B cell (primary cell): ENCODE measurements at regions not wholly inside any gene's neighbourhood (a gene's known extent, or its start where the extent isn't known, plus 50 kb on each side); places are given as distances from the start of the nearest gene placed in this dataset.

Source experiments
- ATAC-seq: fragments of 200-7000 bp; cut with Tn5 transposase; one replicate; pipeline ENCODE4 v1.10.0; 2021; ENCODE audit warnings: low read depth, mild to moderate bottlenecking, moderate number of reproducible peaks, moderate library complexity
- CTCF ChIA-PET: fragments of 350-600 bp; sonication (Branson Sonifier 250); formaldehyde crosslinking; loops from one replicate; lab custom pipeline; 2021; ENCODE audit warnings: antibody characterized with exemption, inconsistent platforms; lab: Charles Lee
- POLR2A ChIA-PET: fragments of 350-600 bp; sonication (Branson Sonifier 250); formaldehyde crosslinking; loops from one replicate; lab custom pipeline; 2021; ENCODE audit warnings: antibody characterized with exemption; lab: Charles Lee
- DNase-seq: peaks from one replicate; pipeline ENCODE4 v3.0.0; 2013
- H2AFZ ChIP-seq: 2 replicates; pipeline ENCODE4 v1.6.1; 2012; ENCODE audit warnings: mild to moderate bottlenecking, low read depth, low read length; ENCODE audit not compliant: insufficient read depth, poor library complexity, severe bottlenecking
- H3K27ac ChIP-seq, 2 donors: 1 replicate in 1 of 2; 2 replicates in 1 of 2; pipeline ENCODE4 v1.5.1; 2012 to 2013; ENCODE audit warnings: low read length in 2 of 2, mild to moderate bottlenecking in 2 of 2, moderate library complexity in 1 of 2
- H3K27me3 ChIP-seq, 4 experiments: fragments of 200-600 bp in 1 of 4; sonication (generic) in 1 of 4; replicated peaks in 1 of 4; 1 replicate in 2 of 4; 2 replicates in 2 of 4; pipeline versions ENCODE4 v1.6.1 to v1.7.0; 2013 to 2016; ENCODE audit warnings: low read length in 3 of 4, mild to moderate bottlenecking in 2 of 4, mixed read lengths in 1 of 4, moderate library complexity in 1 of 4; ENCODE audit not compliant: insufficient read depth in 4 of 4, control insufficient read depth in 3 of 4; ENCODE audit errors: control extremely low read depth in 1 of 4
- H3K36me3 ChIP-seq, 2 experiments: replicated peaks in 1 of 2; 1 replicate in 1 of 2; 2 replicates in 1 of 2; pipeline versions ENCODE4 v1.6.1 to v1.7.1; 2013; ENCODE audit warnings: low read length in 1 of 2; ENCODE audit not compliant: insufficient read depth in 2 of 2, control insufficient read depth in 1 of 2; ENCODE audit errors: control extremely low read depth in 1 of 2, extremely low read depth in 1 of 2
- H3K4me1 ChIP-seq, 2 donors: fragments of 200-600 bp in 1 of 2; sonication (generic) in 1 of 2; 1 replicate in 1 of 2; 2 replicates in 1 of 2; pipeline versions ENCODE4 v1.5.1 to v1.6.1; 2013 to 2017; ENCODE audit warnings: low read length in 2 of 2; ENCODE audit not compliant: control insufficient read depth in 2 of 2, insufficient read depth in 2 of 2
- H3K4me2 ChIP-seq: replicated peaks from 2 replicates; pipeline ENCODE3; 2012; ENCODE audit warnings: mild to moderate bottlenecking, low read depth, low read length; ENCODE audit not compliant: poor library complexity, severe bottlenecking
- H3K4me3 ChIP-seq, 5 experiments: fragments of 200-600 bp in 1 of 5; sonication (generic) in 1 of 5; 1 replicate in 3 of 5; 2 replicates in 2 of 5; pipeline versions ENCODE4 v1.5.1 to v1.7.0; 2011 to 2016; ENCODE audit warnings: low read length in 4 of 5, mild to moderate bottlenecking in 4 of 5, low read depth in 2 of 5, control low read depth in 1 of 5, moderate library complexity in 1 of 5; ENCODE audit not compliant: insufficient read depth in 1 of 5; ENCODE audit errors: control extremely low read depth in 1 of 5, extremely low read depth in 1 of 5
- H3K79me2 ChIP-seq: fragments of 200-600 bp; sonication (generic); one replicate; pipeline ENCODE4 v1.6.0; 2016; ENCODE audit warnings: low read length; ENCODE audit not compliant: control insufficient read depth, insufficient read depth
- H3K9ac ChIP-seq: fragments of 200-600 bp; sonication (generic); 2 replicates; pipeline ENCODE4 v1.6.1; 2017; ENCODE audit warnings: mild to moderate bottlenecking, low read length, moderate library complexity
- H3K9me3 ChIP-seq, 3 donors: one replicate each; pipeline versions ENCODE4 v1.6.1 to v1.7.1; 2013; ENCODE audit warnings: low read length in 2 of 3; ENCODE audit not compliant: control insufficient read depth in 2 of 3, insufficient read depth in 1 of 3; ENCODE audit errors: control extremely low read depth in 1 of 3
- H4K20me1 ChIP-seq: 2 replicates; pipeline ENCODE4 v1.6.0; 2012; ENCODE audit warnings: mild to moderate bottlenecking, low read length; ENCODE audit not compliant: insufficient read depth, control insufficient read depth, poor library complexity, severe bottlenecking
- H3K27ac Mint-ChIP-seq: one replicate; pipeline ENCODE4 v1.8.0; 2021; ENCODE audit warnings: mixed read lengths
- H3K27me3 Mint-ChIP-seq: one replicate; pipeline ENCODE4 v1.8.0; 2021; ENCODE audit warnings: mixed read lengths
- H3K4me1 Mint-ChIP-seq: one replicate; pipeline ENCODE4 v1.8.0; 2021; ENCODE audit warnings: mixed read lengths
- H3K4me3 Mint-ChIP-seq: one replicate; pipeline ENCODE4 v1.8.0; 2021; ENCODE audit warnings: mixed read lengths
- H3K9me3 Mint-ChIP-seq: one replicate; pipeline ENCODE4 v1.8.0; 2022; ENCODE audit warnings: mixed read lengths; ENCODE audit not compliant: insufficient read depth
- EZH2 ChIP-seq: IDR thresholded peaks from 2 replicates; pipeline ENCODE4 v1.6.1; 2012; ENCODE audit warnings: borderline replicate concordance, low read depth, mild to moderate bottlenecking, moderate library complexity, low read length; ENCODE audit not compliant: insufficient read depth, poor library complexity, severe bottlenecking
- WGBS: methylation state at CpG from one replicate; pipeline ENCODE4 v1.1.5; 2013; ENCODE audit warnings: missing lambda C conversion rate; ENCODE audit not compliant: insufficient coverage; 5-methylcytosine and 5-hydroxymethylcytosine counted together
- intact Hi-C: fragments of 100-400 bp; cut with micrococcal nuclease; formaldehyde crosslinking; loops from one replicate; pipeline ENCODE4 v1.10.0; 2022
- TF ChIP-seq, protein P1 (sequence below): fragments of 200-600 bp; IDR thresholded peaks from one replicate; pipeline ENCODE4 v1.8.0; 2022; ENCODE audit warnings: antibody characterized with exemption, mild to moderate bottlenecking

DNA sequence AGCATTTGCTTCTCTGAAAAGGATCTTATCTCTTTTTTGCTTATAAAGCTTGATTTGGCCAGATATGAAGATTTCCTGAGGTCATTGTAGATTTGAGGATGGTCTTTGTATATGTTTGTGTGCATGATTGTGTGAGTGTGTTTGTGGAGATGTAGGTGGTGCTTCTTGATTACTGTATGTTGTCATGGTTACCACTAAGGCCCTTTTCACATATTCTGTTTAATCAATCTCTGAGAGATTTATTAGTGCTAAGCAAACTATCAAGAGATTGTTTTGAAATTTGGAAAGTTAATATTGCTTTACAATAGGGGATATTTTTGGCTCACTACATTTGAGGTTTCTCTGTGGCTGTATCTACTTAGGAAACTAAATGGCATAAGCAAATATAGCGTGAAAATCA, 191.7 kb downstream of the S1PR1 start:
- ChIA-PET CTCF (no interaction called here), POLR2A (no interaction called here)
- TF ChIP-seq, protein P1, sequence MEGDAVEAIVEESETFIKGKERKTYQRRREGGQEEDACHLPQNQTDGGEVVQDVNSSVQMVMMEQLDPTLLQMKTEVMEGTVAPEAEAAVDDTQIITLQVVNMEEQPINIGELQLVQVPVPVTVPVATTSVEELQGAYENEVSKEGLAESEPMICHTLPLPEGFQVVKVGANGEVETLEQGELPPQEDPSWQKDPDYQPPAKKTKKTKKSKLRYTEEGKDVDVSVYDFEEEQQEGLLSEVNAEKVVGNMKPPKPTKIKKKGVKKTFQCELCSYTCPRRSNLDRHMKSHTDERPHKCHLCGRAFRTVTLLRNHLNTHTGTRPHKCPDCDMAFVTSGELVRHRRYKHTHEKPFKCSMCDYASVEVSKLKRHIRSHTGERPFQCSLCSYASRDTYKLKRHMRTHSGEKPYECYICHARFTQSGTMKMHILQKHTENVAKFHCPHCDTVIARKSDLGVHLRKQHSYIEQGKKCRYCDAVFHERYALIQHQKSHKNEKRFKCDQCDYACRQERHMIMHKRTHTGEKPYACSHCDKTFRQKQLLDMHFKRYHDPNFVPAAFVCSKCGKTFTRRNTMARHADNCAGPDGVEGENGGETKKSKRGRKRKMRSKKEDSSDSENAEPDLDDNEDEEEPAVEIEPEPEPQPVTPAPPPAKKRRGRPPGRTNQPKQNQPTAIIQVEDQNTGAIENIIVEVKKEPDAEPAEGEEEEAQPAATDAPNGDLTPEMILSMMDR = no peak
- TF ChIP-seq EZH2 = no peak
- intact Hi-C loops = no loop called here
- Histone ChIP-seq H2AFZ (no peak overlapping the region), H3K36me3 (no peaks in the 10 kb centered on the region), H3K27me3 (no peaks in the 10 kb centered on the region), H3K4me3 (no peak overlapping the region), H3K9ac (no peak overlapping the region), H3K27ac (no peak overlapping the region), H3K4me1 (no peaks in the 10 kb centered on the region), H3K4me2 (no peak overlapping the region), H3K79me2 (no peaks in the 10 kb centered on the region), H3K9me3 (peaks cover 0 to 9% (median 2%) of the 10 kb centered on the region in 3 donors), H4K20me1 (no peaks in the 10 kb centered on the region)
- DNase-seq (no peak), ATAC-seq (no peak)
- no CpG with 5 or more reads among the region's 1 CpG for WGBS
- H3K27ac Mint-ChIP-seq = no peak overlapping the region
- peaks cover 5% of the 10 kb centered on the region for H3K9me3 Mint-ChIP-seq
- H3K4me3 Mint-ChIP-seq = no peak overlapping the region
- H3K27me3 Mint-ChIP-seq = no peaks in the 10 kb centered on the region
- H3K4me1 Mint-ChIP-seq = peaks cover 12% of the 10 kb centered on the region

DNA sequence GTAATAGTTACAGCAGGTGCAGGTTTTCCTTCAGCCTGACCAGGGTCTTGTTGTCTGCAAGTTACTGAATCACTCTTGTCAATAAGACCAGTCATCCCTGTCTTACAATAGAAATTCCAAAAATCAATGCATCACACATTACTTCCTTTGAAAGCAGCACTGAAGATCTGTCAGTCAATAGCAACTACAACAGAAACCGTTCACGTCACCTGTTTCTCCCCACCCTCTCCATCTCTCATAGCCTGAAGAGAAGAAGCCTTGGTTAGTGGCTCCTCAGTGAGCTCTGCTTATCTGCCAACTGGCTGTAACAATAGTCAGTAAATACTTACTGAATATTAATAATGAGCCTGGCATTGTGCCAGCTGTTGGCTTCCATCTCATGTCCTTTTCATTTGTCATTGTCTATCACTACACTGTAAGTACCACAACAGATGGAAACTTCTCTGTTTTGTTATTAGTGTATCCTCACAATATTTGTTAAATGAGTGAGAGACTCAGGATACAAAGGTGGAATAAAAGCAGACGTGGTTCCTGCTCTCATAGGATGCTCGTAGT, 195.2 kb downstream of the S1PR1 start:
- TF ChIP-seq EZH2 = no peak
- TF ChIP-seq, protein P1 = no peak
- intact Hi-C loops = no loop called here
- H3K9me3 Mint-ChIP-seq = peaks cover 4% of the 10 kb centered on the region
- ATAC-seq (no peak), DNase-seq (no peak)
- no peaks in the 10 kb centered on the region for H3K27me3 Mint-ChIP-seq
- H3K27me3 ChIP-seq = no peaks in the 10 kb centered on the region
- peaks cover 2 to 8% (median 4%) of the 10 kb centered on the region in 3 donors for H3K9me3 ChIP-seq
- no CpG with 5 or more reads among the region's 4 CpGs for WGBS
- no peak overlapping the region for H3K4me2 ChIP-seq
- peaks cover 18 to 21% of the 10 kb centered on the region in 2 donors for H3K4me1 ChIP-seq
- ChIA-PET CTCF (no interaction called here), POLR2A (no interaction called here)
- peaks cover 18% of the 10 kb centered on the region for H3K4me1 Mint-ChIP-seq
- no peaks in the 10 kb centered on the region for H4K20me1 ChIP-seq
- no peak overlapping the region for H3K4me3 Mint-ChIP-seq
- no peak overlapping the region for H2AFZ ChIP-seq
- H3K27ac ChIP-seq = no peak overlapping the region
- H3K36me3 ChIP-seq = no peaks in the 10 kb centered on the region
- no peak overlapping the region for H3K9ac ChIP-seq
- H3K4me3 ChIP-seq = no peak overlapping the region
- H3K27ac Mint-ChIP-seq = no peak overlapping the region
- H3K79me2 ChIP-seq = no peaks in the 10 kb centered on the region
